Putamen (tissue), 1 donor: ENCODE measurements at regions not wholly inside any gene's neighbourhood (a gene's known extent, or its start where the extent isn't known, plus 50 kb on each side); places are given as distances from the start of the nearest gene placed in this dataset.
A peak's percentile ranks its signal among the peaks of the same experiment; 100 is the strongest.

ENCODE experiments used
- DNase-seq: peaks from one replicate; pipeline ENCODE4 v3.0.0-alpha.2; 2016; ENCODE audit warnings: low spot score

DNA sequence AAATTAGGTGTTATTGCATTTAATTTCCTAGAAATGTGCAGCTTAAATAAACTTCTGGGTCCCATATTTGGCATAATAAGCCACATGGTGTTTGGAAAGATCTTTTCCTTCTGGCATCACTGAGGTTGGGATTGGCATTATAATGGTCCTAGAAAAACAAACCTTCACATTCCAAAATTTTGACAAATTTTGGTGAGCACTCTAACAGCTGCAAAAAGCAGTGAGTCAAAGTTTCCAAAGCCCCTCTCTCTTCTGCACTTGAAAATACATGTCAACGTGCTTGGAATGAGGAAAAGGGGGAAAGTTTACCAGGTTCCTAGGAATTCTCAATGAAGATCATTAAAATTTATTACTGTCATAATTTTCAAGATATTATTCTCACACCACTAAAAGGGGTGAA is 77.8 kb upstream of the STK17B start:
- DNase-seq: no peak

DNA sequence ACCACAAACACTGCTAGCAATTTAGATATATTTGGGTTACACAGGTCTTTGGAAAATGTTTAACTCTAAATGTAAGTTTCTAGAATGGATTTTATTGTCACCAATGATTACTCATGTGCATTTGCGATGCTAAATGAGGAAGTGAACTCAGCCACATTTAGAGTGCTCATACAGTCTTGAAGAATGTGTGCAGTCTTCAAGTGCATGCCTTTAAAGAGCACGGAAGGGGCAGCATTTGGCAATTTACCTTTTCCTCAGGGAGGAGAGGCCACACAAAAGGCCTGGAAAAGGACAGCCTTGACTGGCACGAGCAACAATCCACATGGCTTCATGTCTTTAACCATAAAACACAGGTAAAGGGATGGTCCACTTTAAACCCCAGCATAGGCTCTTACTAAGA is 78.5 kb upstream of the STK17B start:
- DNase-seq: no peak

- no peak for DNase-seq
Measured at GRCh38 chr2:196251132-196251531, 79.8 kb upstream of the STK17B start.

- DNase-seq: no peak
Measured at GRCh38 chr2:196252408-196253115, 81.2 kb upstream of the STK17B start.

DNA sequence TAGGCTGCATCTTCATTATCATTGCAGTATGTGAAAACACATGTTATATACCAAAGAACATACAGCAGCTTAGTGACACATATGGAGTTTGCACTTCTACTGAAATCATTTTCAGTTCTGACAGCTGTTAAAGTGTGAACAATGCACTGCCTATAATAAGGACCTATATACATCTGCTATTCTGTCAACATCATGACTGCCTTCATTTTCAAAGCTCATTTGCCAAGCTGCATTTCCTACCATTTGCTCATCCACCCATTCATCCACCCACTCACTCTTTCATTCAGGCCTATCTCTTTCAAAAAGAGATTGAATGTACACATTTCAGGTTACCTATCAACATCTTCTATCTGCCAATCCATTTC is 81.7 kb upstream of the STK17B start:
- DNase-seq: no peak

DNA sequence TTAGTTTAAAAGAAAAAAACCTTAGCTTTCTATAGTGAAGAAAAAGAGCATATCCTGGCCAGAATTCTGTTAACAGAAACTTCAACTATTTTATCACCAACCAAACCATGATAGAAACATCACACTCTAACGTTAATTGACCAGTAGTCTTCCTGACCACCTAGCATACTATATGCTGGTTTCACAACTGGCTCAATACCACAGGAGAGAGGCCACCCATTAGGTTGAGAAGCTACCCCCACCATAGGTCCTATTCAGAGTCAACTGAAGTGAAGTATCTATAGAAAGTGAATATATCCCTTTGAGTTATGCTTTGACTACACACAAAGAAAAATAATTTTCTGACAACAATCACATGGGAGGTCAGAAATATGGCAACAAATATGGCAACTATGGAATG is 85.2 kb upstream of the STK17B start:
- no peak for DNase-seq

DNA sequence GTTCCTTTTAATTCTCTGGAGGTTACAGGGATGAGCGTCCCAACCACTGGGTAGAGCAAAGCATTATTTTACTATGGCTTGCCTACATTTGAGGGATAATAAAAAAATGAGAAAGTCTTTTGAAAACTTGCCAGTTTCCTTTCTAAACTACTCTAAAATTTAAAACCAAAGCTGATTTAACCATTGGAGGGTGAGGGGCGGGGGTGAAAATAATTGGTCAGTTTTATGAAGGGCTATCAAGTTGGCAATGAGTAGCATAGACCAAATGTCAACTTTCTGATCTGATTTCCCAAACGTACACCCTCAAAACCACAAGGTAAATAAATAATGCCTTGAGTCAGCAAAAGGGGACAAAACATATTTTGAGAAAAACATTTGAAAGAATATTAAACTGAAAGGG is 85.7 kb upstream of the STK17B start:
- no peak for DNase-seq

GRCh38 chr2:196258407-196258806 is 87.0 kb upstream of the STK17B start:
- DNase-seq: no peak

DNA sequence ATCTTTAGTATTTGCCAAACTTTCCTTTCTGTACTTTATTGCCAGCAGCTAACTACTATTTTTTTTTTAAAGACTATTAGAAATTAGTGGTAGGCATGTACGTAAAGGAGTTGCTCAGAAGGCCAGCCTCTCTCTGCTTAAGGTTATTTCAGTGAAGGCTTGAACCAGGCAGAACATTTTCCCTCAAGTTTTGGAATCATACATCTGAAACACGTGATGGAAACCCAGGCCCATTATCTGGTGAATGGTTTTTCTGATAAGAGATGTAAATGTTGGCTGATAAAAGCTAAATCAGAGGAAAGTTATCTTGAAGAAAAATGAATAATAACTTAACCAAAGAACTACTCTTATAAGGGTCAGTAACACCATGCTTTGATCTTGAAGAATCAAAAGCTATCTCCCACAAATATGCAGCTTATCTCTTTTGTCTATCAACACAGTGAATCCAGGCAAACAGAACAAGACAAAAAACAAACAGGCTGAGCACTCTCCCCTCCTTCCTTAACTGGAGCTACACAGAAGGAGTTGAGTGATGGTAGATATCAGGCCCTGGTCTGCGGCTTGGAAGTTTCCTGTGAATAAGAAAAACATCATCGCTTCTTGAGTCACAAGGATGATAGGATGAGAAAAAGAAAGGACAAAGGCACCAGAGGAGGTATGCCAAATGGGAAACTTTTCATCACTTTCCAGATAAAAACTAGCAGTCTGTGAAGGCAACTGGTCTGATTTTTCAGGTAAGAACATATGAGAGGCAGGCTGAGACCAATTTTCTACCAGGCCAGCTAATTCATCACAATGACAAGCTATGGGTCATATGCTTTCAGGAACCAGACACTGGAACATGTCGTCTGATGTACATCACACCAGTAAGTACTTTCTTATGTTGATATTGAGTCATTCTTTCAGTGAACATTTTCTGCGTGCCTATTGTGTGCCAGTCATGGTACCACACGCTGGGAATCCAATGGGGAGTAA is 88.4 kb upstream of the STK17B start:
- DNase-seq: no peak

DNA sequence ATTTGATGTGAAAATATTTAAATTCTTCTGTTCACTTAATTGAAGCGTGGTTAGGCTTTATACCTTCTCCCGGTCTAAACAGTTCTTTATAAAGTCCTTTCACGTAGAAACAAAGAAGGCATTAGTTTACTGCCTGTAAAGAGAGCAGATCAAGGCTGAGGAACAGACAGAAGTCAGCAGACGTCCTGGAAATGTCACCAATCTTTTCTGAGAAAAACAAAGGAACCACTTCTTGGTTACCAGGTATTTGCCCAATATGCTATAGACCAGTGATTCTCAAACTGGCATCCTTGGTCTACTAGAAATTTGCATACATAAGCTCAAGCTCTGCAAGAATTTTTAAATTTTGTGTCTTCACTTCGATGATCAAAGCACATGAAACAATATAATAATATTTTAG is 89.2 kb upstream of the STK17B start:
- no peak for DNase-seq

- DNase-seq: no peak
Measured at GRCh38 chr2:196262606-196263005, 91.2 kb upstream of the STK17B start.

DNA sequence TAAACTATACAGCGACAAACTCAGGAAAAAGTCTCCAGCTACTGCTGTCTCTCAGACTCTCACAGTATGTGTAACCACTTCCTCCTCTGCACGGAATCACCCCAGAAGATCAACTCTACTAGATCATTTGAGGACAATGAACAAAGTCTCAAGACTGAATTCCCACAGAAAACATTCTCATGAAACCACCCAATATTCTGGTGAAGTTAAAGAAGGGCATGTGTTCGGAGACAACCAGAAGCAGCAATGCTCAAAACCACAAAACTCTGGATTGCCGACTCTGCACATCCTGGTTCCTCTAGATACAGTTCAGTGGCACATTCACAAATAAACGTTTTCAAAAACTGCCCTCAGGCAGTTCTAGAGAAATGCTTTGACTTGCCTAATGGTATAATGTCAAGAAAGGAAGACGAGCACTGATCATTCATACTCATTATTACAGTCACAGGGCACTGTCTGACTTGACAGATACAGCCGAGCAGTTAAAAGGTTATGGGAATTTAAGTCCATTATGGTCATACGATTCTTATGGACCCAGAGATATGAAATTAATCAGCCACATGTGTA is 91.9 kb upstream of the STK17B start:
- peak; percentile 12 for DNase-seq

DNA sequence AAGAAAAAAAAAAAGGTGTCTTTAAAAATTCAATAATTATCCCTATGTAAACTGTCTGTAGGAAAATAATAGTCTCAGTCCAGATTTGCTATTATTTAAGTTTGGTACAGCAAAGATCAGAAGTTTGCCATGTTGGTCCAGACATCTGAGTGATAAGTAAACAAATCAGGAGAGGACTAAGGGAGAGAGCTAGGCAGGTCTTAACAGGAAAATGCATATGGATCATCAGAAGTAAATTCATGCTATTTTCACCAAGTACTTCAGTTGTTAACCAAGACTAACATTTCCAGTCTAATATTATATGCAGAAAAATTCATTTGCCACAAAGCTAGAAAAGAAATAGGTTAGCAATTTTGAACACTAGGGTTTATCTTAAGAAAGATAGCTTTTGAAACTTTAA is 95.0 kb upstream of the STK17B start:
- DNase-seq: no peak

DNA sequence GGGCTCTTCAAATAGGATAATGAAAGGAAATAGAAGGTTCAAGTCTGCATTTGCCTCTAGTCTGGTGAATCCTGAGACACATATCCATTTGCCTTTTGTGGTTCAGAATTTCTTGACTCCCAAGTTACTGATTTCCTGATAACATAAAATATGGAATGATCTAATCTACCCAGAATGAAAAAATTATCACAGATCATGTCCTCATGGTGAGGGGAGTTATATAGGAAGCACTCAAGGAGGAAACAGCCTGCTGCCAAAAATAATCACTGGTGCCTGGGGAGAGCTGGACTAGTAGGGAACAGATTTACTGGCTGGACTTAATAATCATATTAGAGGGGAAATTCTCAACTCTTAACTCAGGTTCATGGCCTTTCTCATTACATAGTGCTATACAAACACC is 95.5 kb upstream of the STK17B start:
- DNase-seq: no peak

DNA sequence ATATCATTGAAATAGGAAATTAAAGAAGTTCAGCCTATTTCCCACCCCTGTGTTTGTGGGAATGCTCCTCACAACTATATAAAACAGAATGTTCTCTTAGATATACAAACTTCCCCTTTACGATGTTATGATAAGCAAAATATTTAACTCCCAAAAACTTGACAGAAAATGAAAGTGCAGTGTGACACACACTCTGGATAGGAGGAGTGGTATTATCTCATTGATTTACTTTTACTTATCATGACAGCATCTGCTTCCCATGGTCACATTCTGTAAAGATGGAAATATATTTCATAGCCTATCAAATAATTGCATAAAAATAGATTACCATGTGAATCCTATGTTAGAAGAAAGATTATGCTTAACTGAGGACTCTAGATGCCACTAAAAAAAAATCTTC is 96.6 kb upstream of the STK17B start:
- DNase-seq: no peak

DNA sequence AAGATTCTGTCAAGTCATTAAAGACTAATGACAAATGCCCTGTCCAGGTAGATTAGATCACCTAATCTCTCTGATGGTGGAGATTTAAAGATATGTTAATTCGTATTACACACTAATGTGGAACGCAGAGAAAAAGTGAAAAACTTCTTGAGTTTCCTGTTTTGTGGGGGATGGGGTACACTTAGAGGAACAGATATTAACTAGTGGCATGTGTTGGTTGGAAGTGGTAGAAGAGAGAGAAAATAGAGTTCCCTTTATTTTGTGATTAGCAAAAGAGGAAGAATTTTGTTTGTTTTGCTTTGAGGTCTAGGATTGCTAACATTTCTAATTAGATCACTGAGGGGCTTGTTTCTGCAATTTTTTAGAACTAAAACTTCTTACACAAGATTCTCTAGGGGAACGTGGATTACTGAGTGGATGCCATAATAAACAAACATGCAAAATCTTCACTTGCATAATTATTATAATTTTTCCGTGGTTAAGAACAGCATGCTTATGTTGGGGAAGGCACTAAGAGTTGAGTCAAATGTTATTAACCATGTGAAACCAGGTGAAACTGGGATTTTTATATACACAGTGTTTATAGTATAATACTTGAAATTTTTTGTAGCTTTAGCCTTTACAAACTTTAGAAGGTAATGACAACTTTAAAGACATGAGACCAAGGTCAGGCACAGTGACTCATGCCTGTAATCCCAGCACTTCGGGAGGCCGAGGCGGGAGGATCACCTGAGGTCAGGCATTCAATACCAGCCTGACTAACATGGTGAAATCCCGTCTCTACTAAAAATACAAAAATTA is 97.4 kb upstream of the STK17B start:
- no peak for DNase-seq

DNA sequence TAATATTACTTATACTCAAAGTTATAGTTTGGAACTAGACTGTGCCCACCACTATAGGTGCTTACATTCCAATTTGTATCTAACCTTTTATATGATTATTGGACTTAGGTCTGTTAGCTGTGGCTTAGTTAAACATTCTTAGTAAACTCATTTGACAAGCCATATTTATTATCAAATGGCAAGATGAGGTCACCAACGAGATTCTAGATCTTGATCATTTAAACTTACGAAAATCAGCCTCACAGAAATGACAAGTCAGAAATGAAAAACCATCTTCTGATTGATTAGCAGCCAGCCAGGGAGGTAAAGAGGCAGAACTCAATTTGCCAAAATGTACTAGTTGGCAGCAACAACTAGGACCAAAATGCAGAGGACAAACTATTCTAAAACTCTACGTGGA is 100.4 kb upstream of the STK17B start:
- DNase-seq: no peak

- DNase-seq: peak; percentile 21
Measured at GRCh38 chr2:196274387-196274809, 103.0 kb upstream of the STK17B start.

DNA sequence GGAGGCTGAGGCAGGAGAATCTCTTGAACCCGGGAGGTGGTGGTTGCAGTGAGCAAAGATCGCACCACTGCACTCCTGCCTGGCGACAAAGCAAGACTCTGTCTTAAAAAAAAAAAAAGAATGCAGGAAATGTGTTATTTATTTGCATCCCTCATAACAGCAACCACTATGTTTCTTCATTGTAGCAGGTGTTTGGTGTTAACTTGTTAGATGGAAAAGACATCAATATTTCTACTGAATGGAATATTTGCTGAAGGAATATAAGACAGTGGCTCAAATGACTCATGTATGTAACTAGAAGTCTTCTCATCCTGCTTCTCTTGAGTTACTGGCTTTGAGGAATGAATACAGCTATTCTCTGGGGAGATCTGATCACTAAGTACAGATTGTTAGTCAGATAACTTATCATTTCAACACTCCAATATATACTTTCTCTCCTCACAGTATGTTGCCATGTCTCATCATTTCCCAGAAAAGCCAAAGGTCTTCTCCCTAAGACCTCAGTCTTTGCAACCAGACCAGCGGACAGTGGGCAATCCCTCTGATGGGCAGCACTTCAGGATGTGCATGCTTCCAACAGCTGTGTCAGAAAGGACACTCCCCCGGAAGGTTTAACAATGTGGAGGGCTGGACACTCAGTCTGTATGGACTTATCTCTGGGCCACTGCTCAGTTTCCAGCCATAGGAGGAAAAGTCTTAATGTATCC is 104.4 kb upstream of the STK17B start:
- DNase-seq: no peak

DNA sequence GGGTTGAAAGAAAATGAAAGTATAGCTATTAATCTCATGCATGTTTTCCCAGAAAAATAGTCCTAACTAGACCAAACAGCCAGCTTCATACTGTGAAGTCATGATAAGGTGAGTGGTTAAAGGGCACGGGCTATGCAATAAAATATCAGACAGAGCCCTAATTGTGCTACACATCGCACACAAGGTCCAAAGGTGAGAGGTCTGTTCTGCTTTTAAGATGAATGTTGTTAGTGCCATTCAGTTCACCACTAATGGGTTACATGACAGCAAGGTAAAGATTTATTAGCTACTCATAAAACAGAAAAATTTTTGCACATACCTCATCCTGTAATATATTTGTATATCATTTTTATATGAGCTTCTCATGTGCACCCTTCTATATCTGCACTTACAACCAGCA is 105.0 kb upstream of the STK17B start:
- no peak for DNase-seq

- DNase-seq: no peak
Measured at GRCh38 chr2:196277002-196277401, 105.6 kb upstream of the STK17B start.

DNA sequence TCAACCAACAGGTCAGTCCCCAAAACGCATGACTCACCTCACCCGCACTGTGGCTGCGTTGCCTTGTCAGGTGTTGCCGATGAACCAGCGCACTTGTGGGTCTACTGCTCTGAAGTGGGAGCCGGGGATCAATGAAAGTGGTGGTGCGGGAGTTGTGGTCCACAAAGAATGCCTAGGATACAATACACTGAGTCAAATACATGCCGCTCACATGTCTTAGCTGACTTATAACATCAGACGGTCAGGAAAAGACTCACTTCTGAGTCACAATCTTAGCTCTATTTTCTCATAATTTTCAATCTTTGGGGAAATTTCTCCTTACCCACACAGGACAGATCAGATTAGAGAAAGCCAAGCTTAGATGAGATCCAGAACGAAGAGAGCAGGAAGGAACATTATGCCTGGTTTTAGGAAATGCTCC is 107.1 kb upstream of the STK17B start:
- DNase-seq: no peak
